GM23338 (cell line): ENCODE measurements at regions not wholly inside any gene's neighbourhood (a gene's known extent, or its start where the extent isn't known, plus 50 kb on each side); places are given as distances from the start of the nearest gene placed in this dataset.

Source experiments
- EZH2 ChIP-seq: fragments of 200-600 bp; sonication (generic); IDR thresholded peaks from one replicate; pipeline ENCODE4 v1.8.0; 2017; ENCODE audit warnings: antibody characterized with exemption, mild to moderate bottlenecking, low read depth; ENCODE audit not compliant: unreplicated experiment
- EZH2phosphoT487 ChIP-seq: fragments of 200-600 bp; sonication (generic); IDR thresholded peaks from one replicate; pipeline ENCODE4 v1.8.1; 2018; ENCODE audit warnings: antibody characterized with exemption; ENCODE audit not compliant: unreplicated experiment
- POLR2AphosphoS5 ChIP-seq: IDR thresholded peaks from 2 replicates; pipeline ENCODE4 v1.6.1; 2016; ENCODE audit warnings: antibody characterized with exemption, low read depth
- ZNF114 ChIP-seq: fragments of 250-450 bp; sonication (Bioruptor Pico); IDR thresholded peaks from 2 replicates; pipeline ENCODE4 v1.5.0; 2020; ENCODE audit warnings: mild to moderate bottlenecking, moderate library complexity
- TF ChIP-seq, protein P1 (sequence below): IDR thresholded peaks from one replicate; pipeline ENCODE4 v1.6.1; 2018; ENCODE audit warnings: antibody characterized with exemption; ENCODE audit not compliant: unreplicated experiment
- TF ChIP-seq, protein P2 (sequence below), 2 experiments: fragments of 200-600 bp in 1 of 2; sonication (generic) in 1 of 2; conservative IDR thresholded peaks; 2 replicates each; pipeline versions ENCODE4 v1.5.1 to v1.6.1; 2016 to 2017; ENCODE audit warnings: antibody characterized with exemption in 2 of 2, low read depth in 2 of 2, mild to moderate bottlenecking in 2 of 2, moderate library complexity in 1 of 2

DNA sequence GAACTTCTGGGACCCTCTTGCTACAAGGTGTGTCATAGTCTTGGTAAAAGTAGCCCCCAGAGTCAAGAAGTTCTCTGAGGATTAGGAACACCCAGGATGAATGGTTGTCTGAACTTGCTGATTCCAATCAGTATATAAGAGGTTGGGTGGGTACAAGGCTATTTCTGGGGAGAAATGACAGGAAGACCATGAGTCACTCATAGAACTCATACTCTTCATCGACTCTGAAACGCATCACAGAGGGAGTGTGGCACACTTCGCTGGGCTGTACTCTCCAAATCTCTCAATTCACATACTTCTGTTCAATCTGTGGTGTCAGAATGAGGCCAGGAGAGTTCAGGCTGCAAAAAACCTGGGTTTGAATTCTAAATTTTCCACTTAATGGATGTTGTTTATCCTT lies 193.2 kb upstream of the LEF1 start:
- TF ChIP-seq, protein P1, sequence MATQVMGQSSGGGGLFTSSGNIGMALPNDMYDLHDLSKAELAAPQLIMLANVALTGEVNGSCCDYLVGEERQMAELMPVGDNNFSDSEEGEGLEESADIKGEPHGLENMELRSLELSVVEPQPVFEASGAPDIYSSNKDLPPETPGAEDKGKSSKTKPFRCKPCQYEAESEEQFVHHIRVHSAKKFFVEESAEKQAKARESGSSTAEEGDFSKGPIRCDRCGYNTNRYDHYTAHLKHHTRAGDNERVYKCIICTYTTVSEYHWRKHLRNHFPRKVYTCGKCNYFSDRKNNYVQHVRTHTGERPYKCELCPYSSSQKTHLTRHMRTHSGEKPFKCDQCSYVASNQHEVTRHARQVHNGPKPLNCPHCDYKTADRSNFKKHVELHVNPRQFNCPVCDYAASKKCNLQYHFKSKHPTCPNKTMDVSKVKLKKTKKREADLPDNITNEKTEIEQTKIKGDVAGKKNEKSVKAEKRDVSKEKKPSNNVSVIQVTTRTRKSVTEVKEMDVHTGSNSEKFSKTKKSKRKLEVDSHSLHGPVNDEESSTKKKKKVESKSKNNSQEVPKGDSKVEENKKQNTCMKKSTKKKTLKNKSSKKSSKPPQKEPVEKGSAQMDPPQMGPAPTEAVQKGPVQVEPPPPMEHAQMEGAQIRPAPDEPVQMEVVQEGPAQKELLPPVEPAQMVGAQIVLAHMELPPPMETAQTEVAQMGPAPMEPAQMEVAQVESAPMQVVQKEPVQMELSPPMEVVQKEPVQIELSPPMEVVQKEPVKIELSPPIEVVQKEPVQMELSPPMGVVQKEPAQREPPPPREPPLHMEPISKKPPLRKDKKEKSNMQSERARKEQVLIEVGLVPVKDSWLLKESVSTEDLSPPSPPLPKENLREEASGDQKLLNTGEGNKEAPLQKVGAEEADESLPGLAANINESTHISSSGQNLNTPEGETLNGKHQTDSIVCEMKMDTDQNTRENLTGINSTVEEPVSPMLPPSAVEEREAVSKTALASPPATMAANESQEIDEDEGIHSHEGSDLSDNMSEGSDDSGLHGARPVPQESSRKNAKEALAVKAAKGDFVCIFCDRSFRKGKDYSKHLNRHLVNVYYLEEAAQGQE: no peak
- TF ChIP-seq EZH2phosphoT487 (no peak), POLR2AphosphoS5 (no peak), EZH2 (no peak), ZNF114 (no peak)
- TF ChIP-seq, protein P2, sequence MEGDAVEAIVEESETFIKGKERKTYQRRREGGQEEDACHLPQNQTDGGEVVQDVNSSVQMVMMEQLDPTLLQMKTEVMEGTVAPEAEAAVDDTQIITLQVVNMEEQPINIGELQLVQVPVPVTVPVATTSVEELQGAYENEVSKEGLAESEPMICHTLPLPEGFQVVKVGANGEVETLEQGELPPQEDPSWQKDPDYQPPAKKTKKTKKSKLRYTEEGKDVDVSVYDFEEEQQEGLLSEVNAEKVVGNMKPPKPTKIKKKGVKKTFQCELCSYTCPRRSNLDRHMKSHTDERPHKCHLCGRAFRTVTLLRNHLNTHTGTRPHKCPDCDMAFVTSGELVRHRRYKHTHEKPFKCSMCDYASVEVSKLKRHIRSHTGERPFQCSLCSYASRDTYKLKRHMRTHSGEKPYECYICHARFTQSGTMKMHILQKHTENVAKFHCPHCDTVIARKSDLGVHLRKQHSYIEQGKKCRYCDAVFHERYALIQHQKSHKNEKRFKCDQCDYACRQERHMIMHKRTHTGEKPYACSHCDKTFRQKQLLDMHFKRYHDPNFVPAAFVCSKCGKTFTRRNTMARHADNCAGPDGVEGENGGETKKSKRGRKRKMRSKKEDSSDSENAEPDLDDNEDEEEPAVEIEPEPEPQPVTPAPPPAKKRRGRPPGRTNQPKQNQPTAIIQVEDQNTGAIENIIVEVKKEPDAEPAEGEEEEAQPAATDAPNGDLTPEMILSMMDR (conservative IDR thresholded peaks at IDR 0.05; ENCODE audit: low read depth in 2 of 2): no peak
